NB4 (cell line): ENCODE measurements at regions not wholly inside any gene's neighbourhood (a gene's known extent, or its start where the extent isn't known, plus 50 kb on each side); places are given as distances from the start of the nearest gene placed in this dataset.

ENCODE experiments used
- CTCF ChIP-seq: IDR thresholded peaks from one replicate; pipeline ENCODE4 v1.5.1; 2012; ENCODE audit warnings: low read depth, low read length
- MAX ChIP-seq: IDR thresholded peaks from 2 replicates; pipeline ENCODE4 v1.6.1; 2011; ENCODE audit warnings: low read depth, low read length
- POLR2A ChIP-seq: IDR thresholded peaks from 2 replicates; pipeline ENCODE4 v1.6.1; 2011; ENCODE audit warnings: mild to moderate bottlenecking; ENCODE audit not compliant: insufficient read length; ENCODE audit errors: extremely low read depth

GRCh38 chr10:113470372-113471240 is 82.2 kb upstream of the HABP2 start:
- TF ChIP-seq CTCF: no peak
- no peak for TF ChIP-seq POLR2A
- no peak for TF ChIP-seq MAX
